Activated T-helper 9 cell treated with anti-CD3 and anti-CD28 coated beads, Interleukin-2, amount 50 U/mL, for 16 hours (primary cell): ENCODE measurements at regions not wholly inside any gene's neighbourhood (a gene's known extent, or its start where the extent isn't known, plus 50 kb on each side); places are given as distances from the start of the nearest gene placed in this dataset.

ENCODE experiments used
- DNase-seq: peaks from one replicate; pipeline ENCODE4 v3.0.0-alpha.2; 2020; ENCODE audit warnings: low read depth

DNA sequence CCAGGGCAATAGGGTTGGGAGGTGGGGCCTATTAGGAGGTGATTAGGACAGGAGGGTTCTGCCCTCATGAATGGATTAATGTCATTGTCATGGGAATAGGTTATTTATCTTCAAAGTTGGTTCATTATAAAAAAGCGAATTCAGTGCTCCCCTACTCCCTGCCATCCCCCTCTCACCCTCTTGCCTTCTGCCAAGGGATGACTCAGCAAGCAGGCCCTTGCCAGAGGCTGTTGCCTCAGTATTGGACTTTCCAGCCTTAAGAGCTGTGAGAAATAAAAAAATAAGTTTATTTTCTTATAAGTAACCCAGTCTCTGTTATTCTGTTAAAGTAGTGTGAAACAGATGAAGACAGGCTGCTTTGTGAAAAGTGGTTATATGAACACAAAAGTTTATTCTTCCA, 381.1 kb upstream of the ZFP64 start:
- no peak for DNase-seq

GRCh38 chr20:52569201-52569600, 377.6 kb upstream of the ZFP64 start:
- DNase-seq: no peak

DNA sequence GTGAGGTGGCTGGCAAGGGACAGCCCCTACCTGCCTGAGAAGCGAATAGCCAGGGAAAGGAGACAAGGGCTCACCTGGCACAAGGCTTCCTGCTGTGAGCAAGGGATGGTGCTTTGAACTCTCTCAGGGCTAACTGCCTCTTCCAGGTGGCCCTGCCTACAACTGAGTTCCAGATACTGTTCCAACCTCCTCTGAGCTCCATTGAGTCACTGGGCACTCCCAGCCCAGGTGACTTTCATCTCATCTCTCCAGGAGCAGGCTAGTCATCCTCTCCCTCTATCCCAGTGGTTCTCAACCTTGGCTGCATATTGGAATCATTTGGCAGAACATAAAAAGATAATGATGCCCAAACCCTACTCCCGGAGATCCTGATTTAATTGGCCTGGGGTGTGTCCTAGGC, 374.0 kb upstream of the ZFP64 start:
- DNase-seq: no peak

DNA sequence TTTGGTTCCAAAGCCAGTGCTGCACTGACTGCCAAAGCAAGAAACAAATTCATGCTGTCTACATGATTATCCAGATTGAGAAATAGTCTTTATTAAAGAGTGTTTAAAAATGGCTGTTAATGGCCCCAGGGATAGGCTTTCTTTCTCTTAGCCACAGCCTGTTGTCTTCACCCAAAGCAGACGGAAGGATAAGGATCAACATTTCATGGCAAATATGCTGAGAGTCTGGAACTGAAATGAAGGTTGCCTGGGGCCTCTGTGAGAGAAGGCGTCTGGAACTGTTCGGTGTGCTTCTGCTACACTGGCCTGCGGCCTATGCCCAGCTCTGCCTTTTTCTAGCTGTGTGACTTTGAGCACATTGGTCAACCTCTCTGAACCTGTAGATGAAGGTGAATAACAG, 373.0 kb upstream of the ZFP64 start:
- DNase-seq: no peak

GRCh38 chr20:52552181-52552872, 360.7 kb upstream of the ZFP64 start:
- DNase-seq: no peak

GRCh38 chr20:52542131-52542530, 350.6 kb upstream of the ZFP64 start:
- no peak for DNase-seq

- DNase-seq: no peak
These were observed 348.9 kb upstream of the ZFP64 start for GRCh38 chr20:52540509-52540908.

DNA sequence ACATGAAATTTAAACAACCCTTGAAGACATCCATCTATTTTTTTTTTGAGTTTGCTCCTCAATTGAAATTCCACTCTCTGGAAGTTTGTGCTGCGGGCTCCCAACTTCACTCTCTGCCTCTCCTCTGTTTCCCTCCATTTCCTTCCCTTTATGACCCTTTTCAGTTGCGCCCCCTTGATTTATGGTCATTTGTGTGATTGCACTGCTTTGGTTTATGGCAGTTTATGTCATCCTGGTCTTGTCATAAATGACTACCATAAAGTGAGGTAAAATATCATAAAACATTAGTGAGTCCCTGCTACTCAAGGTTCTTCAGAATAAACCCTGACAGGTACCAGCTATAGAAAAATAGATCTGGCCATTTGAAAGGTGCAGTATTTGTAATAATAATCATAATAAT, 348.3 kb upstream of the ZFP64 start:
- DNase-seq: no peak

DNA sequence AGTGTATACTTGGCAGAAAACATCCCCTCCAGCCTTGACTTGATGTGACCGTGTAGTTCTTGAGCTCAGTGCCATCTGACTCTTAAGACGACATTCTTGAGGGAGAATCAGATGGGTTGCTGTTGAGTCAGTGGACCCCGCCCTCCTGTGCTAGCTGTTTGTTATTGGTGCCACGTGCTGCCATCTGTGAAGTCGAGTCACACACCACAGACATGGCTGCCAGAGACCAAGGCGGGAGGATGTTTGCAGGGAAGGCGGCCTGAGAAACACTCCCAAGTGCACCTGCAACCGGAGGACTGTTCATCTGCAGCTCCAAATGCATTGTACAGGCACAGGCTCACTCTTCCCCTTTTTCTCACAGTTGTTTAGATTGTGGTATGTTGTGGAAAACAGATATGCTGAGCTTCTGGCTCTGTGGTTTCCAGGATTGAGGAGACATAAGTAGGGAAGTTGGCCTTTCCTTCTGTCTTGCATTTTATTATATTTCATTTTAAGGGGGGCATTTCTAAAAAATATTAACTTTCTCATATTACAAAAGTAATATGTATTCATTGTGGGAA, 345.3 kb upstream of the ZFP64 start:
- DNase-seq: no peak

- DNase-seq: no peak
These were observed 344.5 kb upstream of the ZFP64 start for GRCh38 chr20:52536040-52536439.

DNA sequence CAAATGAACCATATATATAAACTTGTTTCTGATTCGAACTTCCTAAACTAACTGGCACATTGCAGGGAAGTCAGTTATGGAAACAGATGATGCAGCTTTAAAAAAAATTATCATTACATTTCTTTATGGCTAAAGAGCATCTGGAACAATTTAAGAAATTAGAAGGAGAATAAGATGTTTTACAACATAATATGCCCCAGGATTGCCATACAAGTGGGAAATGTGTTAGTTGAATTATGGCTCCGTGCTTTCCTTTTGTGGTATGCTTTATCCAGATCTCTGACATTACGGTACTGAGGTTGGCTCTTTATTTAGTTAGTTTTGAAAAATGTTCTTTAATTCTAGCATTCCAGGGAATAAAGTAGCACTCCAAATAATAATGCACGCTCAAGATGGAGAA, 343.0 kb upstream of the ZFP64 start:
- DNase-seq: no peak

DNA sequence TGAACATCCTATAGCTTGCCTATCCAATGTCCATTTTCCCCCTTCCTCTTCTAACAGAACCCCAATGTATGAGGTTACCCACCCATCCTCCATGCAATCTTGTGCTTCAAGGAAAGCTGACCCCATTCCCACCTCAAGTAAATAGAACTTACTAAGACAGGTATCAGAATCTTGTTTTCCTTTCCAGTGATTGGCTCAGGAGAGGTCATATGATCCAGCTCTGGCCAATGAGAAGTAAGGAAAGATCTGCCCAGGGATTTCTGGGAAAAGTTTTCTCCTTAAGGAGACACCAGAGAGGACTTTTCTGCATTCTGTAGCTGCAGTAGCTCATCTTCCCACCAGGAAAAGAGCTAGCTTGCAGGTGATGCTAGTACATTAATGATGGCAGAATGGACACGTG, 341.8 kb upstream of the ZFP64 start:
- no peak for DNase-seq

GRCh38 chr20:52532674-52533073, 341.1 kb upstream of the ZFP64 start:
- no peak for DNase-seq

DNA sequence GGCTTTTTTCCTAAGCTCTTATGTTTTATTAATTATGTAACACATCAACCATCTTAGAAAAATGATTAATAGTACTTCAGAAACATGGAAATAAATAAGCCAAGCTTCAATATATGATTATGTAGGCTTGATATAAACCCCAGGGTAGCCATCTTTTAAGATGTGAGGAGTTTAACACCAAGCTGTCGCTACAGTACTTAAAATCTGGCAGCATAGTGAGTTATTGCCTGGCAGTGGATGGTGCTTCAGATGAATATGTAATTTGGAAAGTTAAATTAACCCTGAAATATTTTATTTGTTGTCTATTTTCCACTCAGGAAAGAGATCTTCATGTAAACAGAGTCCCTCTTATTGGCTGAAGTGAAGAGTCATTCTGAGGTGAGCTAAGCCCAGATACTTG, 339.0 kb upstream of the ZFP64 start:
- no peak for DNase-seq

DNA sequence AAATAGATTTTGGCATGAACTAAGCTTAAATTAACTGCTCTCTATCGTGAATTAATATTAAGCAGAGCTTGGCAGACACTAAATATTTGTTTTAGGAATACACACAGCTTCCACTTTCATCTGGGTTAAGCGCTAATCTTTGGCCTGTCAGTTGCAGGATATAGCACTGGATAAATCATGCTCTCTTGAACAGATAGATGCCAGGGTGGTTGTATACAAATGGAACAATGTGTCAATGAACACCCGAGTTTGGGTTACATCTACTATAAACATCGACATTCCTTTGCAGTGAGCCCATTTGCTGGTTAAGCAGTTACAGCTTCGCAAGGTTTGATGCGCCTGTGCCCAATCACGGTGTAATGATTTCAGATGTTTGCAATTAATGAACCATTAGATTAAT, 338.2 kb upstream of the ZFP64 start:
- no peak for DNase-seq

DNA sequence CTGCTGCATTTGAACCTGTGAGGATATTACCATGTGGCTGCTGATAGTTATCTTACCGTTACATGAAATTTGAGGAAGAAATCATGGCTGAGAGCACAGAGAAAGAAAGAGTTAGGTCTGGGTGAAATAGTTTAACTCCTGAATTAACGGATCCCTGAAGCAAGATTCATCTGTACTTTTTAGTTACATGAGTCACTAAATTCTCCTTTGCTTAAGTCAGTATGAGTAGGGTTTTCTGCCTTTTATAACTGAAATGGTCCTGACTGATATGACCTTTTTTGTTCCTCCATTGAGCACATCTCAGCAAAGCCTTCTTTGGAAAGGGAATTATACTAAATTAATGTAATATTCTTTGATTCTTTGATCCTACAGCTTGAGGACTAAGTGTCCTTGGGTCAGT, 333.3 kb upstream of the ZFP64 start:
- no peak for DNase-seq

DNA sequence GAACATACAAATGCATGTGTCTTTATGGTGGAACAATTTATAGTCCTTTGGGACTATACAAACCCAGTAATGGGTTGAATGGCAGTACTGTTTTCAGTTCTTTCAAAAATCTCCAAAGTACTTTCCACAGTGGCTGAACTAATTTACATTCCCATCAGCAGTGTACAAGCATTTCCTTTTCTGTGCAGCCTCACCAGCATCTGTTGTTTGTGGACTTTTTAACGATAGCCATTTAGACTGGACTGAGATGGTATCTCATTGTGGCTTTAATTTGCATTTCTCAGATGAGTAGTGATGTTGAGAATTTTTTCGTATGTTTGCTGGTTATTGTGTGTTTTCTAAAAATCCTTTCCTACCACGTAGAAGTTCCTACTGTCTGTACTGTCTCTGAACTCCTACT, 327.2 kb upstream of the ZFP64 start:
- no peak for DNase-seq

GRCh38 chr20:52515877-52516276, 324.3 kb upstream of the ZFP64 start:
- no peak for DNase-seq

- DNase-seq: no peak
These were observed 308.6 kb upstream of the ZFP64 start for GRCh38 chr20:52500157-52500556.

DNA sequence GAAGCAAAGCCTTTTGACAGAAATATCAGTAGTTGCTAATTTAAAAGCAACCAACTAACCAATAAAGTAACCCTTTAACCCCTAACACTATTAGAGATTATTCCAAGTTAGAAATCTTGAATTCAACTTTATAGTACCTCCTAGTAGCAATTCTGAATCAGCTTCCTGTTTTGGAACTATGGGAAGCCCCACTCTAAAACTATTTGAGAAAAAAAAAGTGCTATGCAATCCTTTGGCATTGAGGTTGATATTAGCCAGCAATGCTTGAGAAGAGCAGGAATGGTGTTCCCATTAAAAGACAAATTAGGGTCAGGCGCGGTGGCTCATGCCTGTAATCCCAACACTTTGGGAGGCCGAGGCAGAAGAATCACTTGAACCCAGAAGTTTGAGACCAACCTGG, 306.2 kb upstream of the ZFP64 start:
- no peak for DNase-seq

- no peak for DNase-seq
These were observed 304.6 kb upstream of the ZFP64 start for GRCh38 chr20:52496191-52496590.

DNA sequence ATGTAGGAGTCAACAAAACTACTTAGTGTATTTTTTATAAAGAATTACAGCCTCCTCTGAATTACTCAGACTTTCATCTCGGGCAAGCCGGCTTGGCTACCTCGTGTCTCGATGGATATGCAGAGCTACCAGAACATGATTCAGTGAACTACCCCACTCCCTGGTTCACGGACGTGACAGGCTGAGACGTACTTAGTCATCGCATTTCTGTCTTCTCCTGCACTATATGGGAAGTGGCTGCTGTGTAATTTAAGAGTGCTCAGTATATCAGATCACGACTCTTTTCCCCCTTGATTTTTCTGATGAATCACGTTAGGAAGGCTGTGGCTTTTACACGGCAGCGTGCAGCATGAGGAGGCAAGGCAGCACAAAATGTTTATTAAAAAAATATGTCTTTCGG, 302.7 kb upstream of the ZFP64 start:
- peak; percentile 16 for DNase-seq

- DNase-seq: no peak
These were observed 301.7 kb upstream of the ZFP64 start for GRCh38 chr20:52493171-52493721.
